ENCODE measurements at regions not wholly inside any gene's neighbourhood (a gene's known extent, or its start where the extent isn't known, plus 50 kb on each side); places are given as distances from the start of the nearest gene placed in this dataset.
A peak's percentile ranks its signal among the peaks of the same experiment; 100 is the strongest.

GRCh38 chr1:87867626-87868025 lies 538.9 kb downstream of the LMO4 start:
- TF ChIP-seq, protein P1, sequence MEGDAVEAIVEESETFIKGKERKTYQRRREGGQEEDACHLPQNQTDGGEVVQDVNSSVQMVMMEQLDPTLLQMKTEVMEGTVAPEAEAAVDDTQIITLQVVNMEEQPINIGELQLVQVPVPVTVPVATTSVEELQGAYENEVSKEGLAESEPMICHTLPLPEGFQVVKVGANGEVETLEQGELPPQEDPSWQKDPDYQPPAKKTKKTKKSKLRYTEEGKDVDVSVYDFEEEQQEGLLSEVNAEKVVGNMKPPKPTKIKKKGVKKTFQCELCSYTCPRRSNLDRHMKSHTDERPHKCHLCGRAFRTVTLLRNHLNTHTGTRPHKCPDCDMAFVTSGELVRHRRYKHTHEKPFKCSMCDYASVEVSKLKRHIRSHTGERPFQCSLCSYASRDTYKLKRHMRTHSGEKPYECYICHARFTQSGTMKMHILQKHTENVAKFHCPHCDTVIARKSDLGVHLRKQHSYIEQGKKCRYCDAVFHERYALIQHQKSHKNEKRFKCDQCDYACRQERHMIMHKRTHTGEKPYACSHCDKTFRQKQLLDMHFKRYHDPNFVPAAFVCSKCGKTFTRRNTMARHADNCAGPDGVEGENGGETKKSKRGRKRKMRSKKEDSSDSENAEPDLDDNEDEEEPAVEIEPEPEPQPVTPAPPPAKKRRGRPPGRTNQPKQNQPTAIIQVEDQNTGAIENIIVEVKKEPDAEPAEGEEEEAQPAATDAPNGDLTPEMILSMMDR (IDR thresholded peaks at IDR 0.05; ENCODE audit: insufficient read depth, low read length, poor library complexity, severe bottlenecking) = no peak
- Histone ChIP-seq H3K27me3 (ENCODE audit: control insufficient read depth, insufficient read depth, low read length) (no peaks in the 10 kb centered on the region), H3K4me3 (ENCODE audit: low read depth, low read length) (no peak overlapping the region), H3K36me3 (ENCODE audit: control insufficient read depth, insufficient read depth, low read length) (no peaks in the 10 kb centered on the region)
- no peak for DNase-seq (ENCODE audit: low read depth)

GRCh38 chr1:87869567-87869966 lies 540.9 kb downstream of the LMO4 start:
- peak; percentile 23 for DNase-seq (ENCODE audit: low read depth)
- Histone ChIP-seq H3K4me3 (ENCODE audit: low read depth, low read length) (no peak overlapping the region), H3K27me3 (ENCODE audit: control insufficient read depth, insufficient read depth, low read length) (no peaks in the 10 kb centered on the region), H3K36me3 (ENCODE audit: control insufficient read depth, insufficient read depth, low read length) (no peaks in the 10 kb centered on the region)
- TF ChIP-seq, protein P1 (IDR thresholded peaks at IDR 0.05; ENCODE audit: insufficient read depth, low read length, poor library complexity, severe bottlenecking) = no peak

- TF ChIP-seq, protein P1 (IDR thresholded peaks at IDR 0.05; ENCODE audit: insufficient read depth, low read length, poor library complexity, severe bottlenecking) = no peak
- H3K27me3 ChIP-seq (ENCODE audit: control insufficient read depth, insufficient read depth, low read length) = no peaks in the 10 kb centered on the region
- no peak overlapping the region for H3K4me3 ChIP-seq (ENCODE audit: low read depth, low read length)
Measured at GRCh38 chr1:87872189-87872588, 543.5 kb downstream of the LMO4 start.

GRCh38 chr1:87872692-87873091 lies 544.0 kb downstream of the LMO4 start:
- no peak overlapping the region for H3K4me3 ChIP-seq (ENCODE audit: low read depth, low read length)
- DNase-seq (ENCODE audit: low read depth) = no peak
- no peaks in the 10 kb centered on the region for H3K36me3 ChIP-seq (ENCODE audit: control insufficient read depth, insufficient read depth, low read length)

More at GRCh38 chr1:87872189-87872588, 543.5 kb downstream of the LMO4 start:
- DNase-seq (ENCODE audit: low read depth) = no peak
- H3K36me3 ChIP-seq (ENCODE audit: control insufficient read depth, insufficient read depth, low read length) = no peaks in the 10 kb centered on the region

DNA sequence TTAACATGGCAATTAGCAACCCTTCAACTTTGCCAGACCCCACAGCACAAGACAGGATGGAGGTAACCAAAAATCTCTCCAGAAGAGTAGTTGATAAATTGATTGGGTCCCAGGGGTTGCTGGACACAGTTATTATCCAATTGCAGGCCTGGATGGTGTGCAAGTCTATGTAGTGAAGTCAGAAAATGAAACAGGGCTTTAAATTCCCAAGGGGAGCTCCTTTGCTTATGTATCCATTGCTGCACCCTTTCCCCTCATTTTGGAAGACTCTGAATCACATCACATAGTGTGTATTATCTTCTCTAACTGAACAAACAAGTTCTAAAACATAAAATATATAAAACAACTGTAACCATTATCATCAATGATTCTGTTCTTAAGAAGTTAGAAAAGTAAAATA lies 550.2 kb downstream of the LMO4 start:
- Histone ChIP-seq H3K36me3 (ENCODE audit: control insufficient read depth, insufficient read depth, low read length) (no peaks in the 10 kb centered on the region), H3K4me3 (ENCODE audit: low read depth, low read length) (no peak overlapping the region), H3K27me3 (ENCODE audit: control insufficient read depth, insufficient read depth, low read length) (no peaks in the 10 kb centered on the region)
- TF ChIP-seq, protein P1 (IDR thresholded peaks at IDR 0.05; ENCODE audit: insufficient read depth, low read length, poor library complexity, severe bottlenecking) = no peak
- DNase-seq (ENCODE audit: low read depth) = no peak

More at GRCh38 chr1:87872692-87873091, 544.0 kb downstream of the LMO4 start:
- H3K27me3 ChIP-seq (ENCODE audit: control insufficient read depth, insufficient read depth, low read length) = no peaks in the 10 kb centered on the region
- TF ChIP-seq, protein P1 (IDR thresholded peaks at IDR 0.05; ENCODE audit: insufficient read depth, low read length, poor library complexity, severe bottlenecking) = no peak

- Histone ChIP-seq H3K27me3 (ENCODE audit: control insufficient read depth, insufficient read depth, low read length) (no peaks in the 10 kb centered on the region), H3K36me3 (ENCODE audit: control insufficient read depth, insufficient read depth, low read length) (no peaks in the 10 kb centered on the region), H3K4me3 (ENCODE audit: low read depth, low read length) (no peak overlapping the region)
- DNase-seq (ENCODE audit: low read depth) = no peak
- TF ChIP-seq, protein P1 (IDR thresholded peaks at IDR 0.05; ENCODE audit: insufficient read depth, low read length, poor library complexity, severe bottlenecking) = no peak
Measured at GRCh38 chr1:87880098-87880760, 551.5 kb downstream of the LMO4 start.
